ENCODE measurements at regions not wholly inside any gene's neighbourhood (a gene's known extent, or its start where the extent isn't known, plus 50 kb on each side); places are given as distances from the start of the nearest gene placed in this dataset.

- DNase-seq, result no peak
Observed at GRCh38 chr11:19394525-19395016, 153.8 kb upstream of the E2F8 start.

DNA sequence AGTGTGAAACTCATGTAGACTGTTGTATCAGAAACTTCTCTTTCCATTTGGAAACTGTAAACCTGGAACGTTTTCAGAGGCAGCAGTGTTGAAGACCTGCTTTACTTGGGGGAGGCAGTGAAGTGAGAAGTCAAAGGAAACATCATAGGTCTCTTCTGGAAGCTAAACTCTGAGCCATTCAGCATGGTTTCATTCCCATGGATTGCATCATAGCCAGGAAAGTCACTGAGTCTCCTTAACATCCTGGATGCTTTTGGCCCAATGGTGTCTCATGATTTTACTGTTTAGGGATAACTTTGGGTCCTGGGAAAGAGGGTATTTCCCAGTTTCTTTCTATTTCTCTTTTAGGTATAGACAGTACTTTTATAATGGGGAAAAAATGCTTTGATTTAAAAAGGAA, 153.2 kb upstream of the E2F8 start:
- DNase-seq, result no peak

DNA sequence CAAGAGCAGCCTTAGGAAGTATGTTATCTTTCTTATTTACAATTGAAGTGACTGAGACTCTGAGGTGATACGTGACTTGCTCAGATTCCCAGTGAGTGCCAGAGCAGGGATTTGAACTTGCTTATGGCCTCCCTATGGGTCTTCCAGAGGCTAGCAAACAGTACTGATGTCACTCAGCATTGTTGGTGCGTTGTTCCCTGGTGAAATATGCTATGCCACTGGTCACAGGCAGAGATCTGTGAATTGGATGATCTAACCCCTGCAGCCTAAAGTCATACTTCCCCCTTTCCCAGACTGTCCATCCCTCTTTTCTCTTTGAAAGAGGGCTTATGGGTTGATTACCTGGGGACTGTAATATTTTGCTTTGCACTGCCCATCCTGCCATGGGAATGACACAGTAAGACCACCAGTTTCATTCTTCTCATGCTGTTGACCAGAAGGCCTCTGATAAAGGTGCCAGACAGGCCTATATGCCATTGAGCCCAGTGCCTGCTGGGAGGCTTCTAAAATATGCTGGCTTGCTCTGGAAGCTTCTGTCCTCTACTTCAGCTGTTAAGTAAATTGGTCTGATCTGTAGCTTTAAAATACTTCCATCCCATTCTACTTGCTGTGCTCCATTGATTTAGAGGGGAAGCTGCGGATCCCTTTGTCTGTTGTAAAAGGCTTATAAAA, 152.2 kb upstream of the E2F8 start:
- DNase-seq, result no peak

DNA sequence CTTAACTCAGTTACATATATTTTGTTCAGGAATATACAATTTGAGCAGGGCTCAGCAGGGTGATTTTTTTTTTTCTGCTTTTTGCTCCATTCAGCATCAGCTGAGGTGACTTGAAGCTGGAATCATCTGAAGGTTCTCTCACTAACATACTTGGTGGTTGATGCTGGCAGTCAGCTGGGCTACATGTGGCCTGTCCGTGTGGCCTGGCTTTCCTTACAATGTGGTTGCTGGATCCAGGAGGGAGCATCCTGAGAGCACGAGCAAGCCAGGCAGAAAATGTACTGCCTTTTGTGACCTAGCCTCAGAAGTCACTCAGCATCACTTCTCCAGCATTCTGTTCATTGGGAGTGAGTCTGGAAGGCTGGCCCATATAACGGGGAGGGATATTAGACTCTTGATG, 151.6 kb upstream of the E2F8 start:
- DNase-seq, result no peak

- no peak for DNase-seq
Observed at GRCh38 chr11:19391652-19392051, 150.9 kb upstream of the E2F8 start.

- no peak for DNase-seq
Observed at GRCh38 chr11:19391026-19391425, 150.3 kb upstream of the E2F8 start.

DNA sequence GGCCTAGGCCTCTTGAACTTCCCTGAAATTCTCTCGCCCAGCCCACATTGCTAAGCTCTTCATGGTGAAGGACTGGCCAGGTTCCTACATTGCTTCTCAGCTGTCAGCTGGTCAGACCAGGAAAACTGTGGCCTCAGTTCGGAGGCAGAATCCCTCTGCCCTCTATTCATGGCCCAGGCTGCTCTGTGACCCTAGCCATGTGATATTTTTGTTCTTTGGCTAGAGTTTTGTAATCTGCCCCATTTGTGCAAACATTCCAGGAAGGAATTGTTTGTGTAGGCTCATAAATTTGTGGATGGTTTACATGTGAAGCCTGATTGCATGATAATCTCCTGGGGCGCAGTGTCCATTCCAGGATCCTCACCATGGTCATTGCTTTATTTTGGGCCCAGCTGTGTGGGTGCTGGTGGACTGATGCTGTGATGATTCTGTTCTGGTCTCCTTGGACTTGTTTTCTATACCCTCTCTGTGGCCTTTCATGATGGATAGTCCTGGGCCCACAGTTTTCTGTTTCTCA, 149.1 kb upstream of the E2F8 start:
- DNase-seq, result no peak

DNA sequence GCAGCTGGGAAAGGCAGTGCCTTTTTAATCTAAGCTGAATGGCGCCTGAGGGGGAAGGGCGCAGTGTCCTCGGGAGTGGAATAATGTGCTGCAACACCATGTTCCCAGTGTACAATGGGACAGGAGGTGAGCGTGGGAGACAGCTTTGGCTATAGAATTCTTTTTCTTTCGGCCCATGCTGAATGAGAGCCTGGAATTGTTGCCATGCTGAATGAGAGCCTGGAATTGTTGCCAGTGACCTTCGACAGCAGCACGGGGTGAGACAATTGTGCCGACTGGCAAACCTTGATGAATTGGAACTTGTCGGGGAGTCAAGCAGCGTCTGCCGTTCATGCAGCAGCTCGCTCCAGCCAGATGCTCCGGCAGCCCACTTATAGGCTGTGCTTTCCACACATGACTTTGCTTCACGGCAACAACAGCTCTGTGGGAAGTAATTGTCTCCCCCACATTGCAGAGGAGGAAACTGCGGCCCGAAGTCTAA, 141.4 kb upstream of the E2F8 start:
- DNase-seq, result no peak

DNA sequence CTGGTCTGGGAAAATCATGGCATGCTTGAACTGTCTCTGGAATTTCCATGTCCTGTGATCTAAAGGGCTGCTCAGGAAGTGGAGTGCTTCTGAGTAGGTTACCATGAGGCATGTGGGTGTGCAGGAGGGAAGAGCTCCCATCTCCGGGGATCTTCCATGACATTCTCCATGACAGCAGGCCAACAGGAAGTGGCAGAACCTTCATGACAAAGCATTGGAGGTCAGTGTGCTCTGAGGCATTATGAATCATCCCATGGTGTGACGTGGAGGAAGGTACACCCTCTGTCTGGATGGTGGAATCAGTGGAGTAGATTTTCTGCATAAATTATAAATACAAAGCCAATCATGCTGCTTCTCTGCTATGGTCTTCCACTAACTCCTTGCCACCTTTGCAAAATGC, 139.6 kb upstream of the E2F8 start:
- no peak for DNase-seq

- DNase-seq, result no peak
Observed at GRCh38 chr11:19379465-19379864, 138.7 kb upstream of the E2F8 start.

DNA sequence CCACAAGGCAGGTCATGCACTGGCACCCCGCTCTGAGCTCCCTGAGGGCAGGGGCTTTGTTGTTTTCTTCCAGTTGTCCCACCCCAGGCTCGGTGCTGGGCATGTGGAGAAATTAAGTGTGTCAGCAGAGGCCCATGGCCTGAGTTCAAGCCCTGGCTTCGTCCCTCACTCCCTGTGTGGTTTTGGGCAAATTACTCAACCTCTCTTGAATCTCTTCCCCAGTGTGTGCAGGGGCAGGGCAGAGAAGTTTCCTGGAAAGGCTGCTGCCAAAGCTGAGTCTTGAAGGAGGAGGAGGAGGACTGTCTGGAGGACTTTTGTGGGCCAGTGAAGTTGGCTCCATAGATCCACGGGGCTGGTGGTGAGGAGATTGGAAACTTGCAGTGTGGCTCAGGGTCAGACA, 138.1 kb upstream of the E2F8 start:
- DNase-seq, result no peak

DNA sequence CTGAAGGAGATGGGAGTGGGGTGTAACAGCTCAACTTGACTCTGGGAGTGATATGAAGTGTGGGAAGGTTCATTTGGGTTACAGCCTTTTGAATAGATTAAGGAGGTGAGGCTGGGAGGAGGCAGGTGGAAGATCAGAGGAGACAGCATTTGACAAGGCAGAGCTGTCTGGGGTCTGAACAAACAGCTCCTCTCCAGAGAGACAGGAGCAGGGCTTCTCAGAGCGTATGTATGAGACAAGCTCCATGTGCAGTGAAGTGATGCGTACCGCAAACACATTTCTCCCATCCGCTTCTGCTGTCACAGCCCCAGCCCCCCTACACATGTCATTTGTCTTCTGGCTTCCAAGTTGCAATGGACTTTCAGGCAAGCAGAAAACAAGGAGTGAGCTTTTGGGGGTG, 137.1 kb upstream of the E2F8 start:
- DNase-seq, result no peak

DNA sequence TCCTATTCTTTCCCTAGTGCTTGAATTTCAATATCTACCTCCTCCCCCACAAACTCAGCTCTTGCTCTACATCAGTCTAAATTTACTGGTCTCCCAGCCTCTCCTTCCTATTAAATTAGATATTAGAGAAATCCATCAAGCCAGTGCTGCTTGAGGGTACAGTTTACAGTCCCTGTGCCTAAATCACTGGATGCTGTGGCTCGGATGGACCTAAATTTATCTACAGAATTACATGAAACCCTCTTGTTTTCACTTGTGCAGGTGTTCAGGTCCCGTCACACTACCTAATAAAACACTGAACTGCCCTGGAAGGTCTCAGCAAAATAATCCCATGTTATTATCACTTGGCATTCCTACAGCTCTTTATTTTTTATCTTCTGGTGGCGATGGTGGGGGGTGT, 134.7 kb upstream of the E2F8 start:
- DNase-seq, result no peak

GRCh38 chr11:19374151-19374569, 133.4 kb upstream of the E2F8 start:
- no peak for DNase-seq

- DNase-seq, result no peak
Observed at GRCh38 chr11:19372381-19372780, 131.6 kb upstream of the E2F8 start.

- DNase-seq, result peak; percentile 65
Observed at GRCh38 chr11:19370100-19370861, 129.5 kb upstream of the E2F8 start.

DNA sequence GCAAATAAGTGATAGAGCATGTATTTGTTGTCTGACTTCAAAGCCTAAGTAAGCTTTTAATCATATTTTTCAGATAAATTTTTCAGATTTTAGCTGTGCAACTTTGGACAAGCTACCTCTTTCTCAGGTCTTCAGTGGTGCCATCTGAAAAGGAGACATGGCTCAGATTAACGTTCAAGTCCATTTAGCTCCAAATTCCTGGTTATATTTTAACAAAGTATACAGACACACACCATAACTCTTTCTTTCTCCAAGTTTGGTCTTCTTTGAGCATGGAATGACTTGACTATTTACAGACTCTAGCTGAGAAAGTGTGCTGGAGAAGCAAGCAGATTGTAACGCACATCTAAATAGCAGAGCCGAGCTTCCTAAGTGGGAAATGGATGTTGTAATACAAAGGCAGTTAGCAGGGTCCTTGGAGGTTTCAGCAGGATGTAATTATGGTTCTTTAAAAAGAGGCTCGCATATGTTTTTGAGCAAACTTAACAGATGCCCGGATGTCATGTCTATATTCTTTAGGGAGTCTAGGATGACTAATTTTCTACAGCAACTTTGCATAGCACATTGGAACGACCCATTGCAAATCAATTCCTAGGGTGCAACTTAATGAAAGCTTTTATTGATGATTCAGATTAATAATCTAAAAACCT, 128.1 kb upstream of the E2F8 start:
- DNase-seq, result no peak

DNA sequence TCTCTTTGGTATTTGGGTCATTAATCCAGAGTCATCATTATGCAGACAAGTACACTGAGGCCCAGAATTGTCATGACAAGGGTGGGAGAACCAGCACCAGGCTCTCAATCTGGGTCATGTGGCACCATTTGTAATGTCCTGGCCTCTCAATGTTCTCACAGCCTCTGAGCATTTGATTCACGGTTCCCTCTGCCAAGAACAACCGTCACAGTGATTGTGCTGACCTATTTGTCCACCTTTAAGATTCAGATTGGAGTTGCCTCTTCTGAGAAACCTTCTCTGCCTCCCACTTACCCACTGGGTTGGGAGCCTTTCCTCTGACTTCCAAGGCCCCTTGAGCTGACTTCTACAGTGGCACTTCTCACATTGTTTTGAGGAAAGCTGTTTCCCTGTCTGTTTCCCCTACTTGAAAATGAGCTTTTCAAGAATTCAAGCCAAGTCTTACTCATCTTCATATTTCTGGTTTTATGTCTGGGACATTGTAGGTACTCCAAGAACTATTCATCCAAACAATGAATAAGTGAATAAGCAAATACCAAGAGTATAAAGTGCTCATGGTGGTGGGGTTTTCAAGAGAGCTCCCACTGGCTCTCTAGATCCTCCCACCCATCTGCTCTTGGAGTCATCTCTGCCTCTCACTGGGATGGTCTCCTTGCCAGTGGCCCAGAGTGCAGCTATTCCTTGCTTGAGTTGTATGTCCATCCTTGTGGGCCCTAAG, 126.4 kb upstream of the E2F8 start:
- no peak for DNase-seq

DNA sequence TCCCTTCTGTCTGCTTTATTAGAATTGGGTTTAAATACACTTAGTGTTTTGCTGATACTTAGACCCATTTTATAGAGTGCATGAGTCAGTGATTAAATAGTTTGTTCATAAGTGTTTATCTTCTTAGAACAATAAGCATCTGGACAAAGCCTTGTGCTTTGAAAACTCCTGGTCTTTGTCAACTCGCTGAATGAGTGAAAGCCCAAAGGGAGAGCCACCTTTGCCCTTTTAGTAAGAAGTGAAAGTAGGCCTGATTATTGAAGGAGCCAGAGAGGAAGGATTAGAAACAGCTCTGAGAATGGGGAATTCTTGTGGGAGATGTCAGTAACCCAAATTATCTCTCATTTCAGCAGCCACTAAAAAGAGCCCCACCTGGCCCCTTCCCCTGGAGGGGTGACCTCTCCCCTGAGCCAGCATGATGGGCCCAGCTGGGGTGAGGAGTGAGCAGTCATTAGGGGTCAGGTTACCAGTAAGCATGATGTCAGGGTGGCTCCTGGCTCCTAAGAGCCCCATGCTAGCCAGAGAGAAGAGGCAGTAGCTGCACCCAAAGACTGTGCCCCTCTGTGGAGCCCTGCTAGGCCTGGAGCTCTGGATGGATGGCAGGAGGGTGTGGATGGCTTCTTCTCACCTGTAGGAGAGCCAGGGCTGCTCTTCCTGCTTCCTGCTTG, 125.1 kb upstream of the E2F8 start:
- DNase-seq, result no peak

DNA sequence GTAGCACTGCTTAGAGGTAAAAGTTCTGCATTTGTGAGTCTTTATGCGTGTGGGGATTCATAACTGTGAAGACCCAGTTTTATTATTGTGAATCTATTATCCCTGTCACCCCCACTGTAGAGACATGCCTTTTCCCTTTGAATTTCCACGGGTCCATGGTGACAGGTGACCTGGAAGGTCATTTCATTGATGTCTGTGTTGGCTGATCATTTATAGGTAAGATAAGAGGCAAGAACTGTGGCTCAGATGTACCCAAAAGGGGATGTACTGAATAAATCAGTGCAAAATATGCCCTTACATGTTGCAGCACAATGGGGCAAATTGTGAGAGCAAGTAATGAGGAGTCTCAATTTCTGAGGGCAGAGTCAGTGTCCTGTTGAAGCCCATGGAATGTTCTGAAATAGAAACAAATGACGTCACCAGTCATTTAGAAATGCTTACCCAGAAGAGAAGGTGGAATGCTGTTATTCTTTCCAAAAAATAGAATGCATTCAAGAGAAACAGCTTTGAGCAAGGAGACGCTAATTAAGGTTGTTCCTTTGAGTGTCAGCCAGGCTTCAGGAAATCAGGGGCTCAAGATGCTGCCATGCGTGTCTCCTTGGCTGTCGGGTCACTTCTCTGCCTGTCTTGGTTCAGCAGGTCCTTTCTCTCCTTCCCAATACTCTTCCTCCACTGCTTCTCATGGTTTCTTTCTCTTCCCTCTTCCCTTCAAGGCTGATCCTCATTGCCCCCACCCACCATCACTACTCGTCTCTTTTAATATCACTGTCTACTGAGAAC, 118.7 kb upstream of the E2F8 start:
- no peak for DNase-seq

DNA sequence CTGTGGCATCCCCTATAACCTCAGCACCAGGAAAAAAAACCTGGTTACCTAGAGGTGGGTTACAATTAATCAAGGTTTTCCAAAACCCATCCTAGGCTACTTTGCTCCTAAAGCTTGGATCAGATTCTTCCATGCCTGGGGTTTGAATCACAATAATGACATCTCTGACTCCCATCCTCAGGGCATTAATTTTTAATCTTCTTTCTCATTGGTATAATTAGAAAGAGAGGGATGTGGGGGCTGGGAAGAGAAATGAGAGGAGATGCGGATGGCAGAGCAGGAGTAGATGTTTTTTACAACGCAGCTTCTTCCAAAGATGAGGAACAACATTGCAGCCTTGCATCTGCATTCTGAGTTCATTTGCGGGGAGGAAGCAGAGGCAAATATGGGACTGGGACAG, 117.2 kb upstream of the E2F8 start:
- DNase-seq, result no peak

GRCh38 chr11:19355601-19356000, 114.9 kb upstream of the E2F8 start:
- no peak for DNase-seq

All from femur (tissue), 1 donor.